ENCODE measurements at regions not wholly inside any gene's neighbourhood (a gene's known extent, or its start where the extent isn't known, plus 50 kb on each side); places are given as distances from the start of the nearest gene placed in this dataset.
"Not testable (repeated sequence)": the region's sequence is repeated elsewhere in the genome, so short reads cannot be mapped to it uniquely, and the experiment has no call there.

DNA sequence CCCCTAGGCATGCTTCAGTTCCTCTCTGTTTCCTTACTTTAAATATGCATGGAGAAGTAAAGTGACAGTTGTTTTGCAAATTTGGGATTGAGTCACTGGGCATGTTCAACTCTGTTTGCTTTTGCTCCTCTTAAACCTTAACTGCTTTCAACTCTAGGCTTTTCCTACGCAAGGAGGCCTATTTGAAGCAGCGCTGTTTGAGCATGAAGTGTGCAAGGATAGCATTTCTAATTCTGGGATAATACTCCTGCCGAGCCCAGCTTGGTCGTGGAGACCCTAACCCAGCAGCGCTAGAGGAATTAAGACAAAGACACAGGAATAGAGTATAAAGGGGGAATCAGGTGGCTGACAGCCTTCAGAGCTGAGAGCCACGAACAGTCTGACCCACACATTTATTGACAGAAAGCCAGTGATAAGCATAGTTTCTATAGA lies 803.4 kb upstream of the CDH10 start:
- no peaks in the 10 kb centered on the region for H3K4me1 Mint-ChIP-seq (ENCODE audit: low read depth, unreplicated experiment)
- intact Hi-C loops (cut with micrococcal nuclease; ENCODE audit: unreplicated experiment) = no loop called here
- H3K36me3 Mint-ChIP-seq (ENCODE audit: insufficient read depth, unreplicated experiment) = no peaks in the 10 kb centered on the region
- TF ChIP-seq, protein P1, sequence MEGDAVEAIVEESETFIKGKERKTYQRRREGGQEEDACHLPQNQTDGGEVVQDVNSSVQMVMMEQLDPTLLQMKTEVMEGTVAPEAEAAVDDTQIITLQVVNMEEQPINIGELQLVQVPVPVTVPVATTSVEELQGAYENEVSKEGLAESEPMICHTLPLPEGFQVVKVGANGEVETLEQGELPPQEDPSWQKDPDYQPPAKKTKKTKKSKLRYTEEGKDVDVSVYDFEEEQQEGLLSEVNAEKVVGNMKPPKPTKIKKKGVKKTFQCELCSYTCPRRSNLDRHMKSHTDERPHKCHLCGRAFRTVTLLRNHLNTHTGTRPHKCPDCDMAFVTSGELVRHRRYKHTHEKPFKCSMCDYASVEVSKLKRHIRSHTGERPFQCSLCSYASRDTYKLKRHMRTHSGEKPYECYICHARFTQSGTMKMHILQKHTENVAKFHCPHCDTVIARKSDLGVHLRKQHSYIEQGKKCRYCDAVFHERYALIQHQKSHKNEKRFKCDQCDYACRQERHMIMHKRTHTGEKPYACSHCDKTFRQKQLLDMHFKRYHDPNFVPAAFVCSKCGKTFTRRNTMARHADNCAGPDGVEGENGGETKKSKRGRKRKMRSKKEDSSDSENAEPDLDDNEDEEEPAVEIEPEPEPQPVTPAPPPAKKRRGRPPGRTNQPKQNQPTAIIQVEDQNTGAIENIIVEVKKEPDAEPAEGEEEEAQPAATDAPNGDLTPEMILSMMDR (IDR thresholded peaks at IDR 0.05; ENCODE audit: insufficient read depth in 1 of 2, low read depth in 1 of 2, low read length in 1 of 2, severe bottlenecking in 1 of 2, unreplicated experiment in 1 of 2) = no peak
- CTCF ChIA-PET = no interaction called here
- H3K27ac Mint-ChIP-seq (ENCODE audit: unreplicated experiment) = no peak overlapping the region
- no peak for DNase-seq
- POLR2A ChIA-PET = no interaction called here
- Histone ChIP-seq H3K4me3 (ENCODE audit: low read depth, low read length) (no peak overlapping the region), H3K9me3 (no peaks in the 10 kb centered on the region), H3K4me1 (no peaks in the 10 kb centered on the region), H3K27me3 (replicated peaks; ENCODE audit: control insufficient read depth, insufficient read depth, low read length) (no peaks in the 10 kb centered on the region), H3K36me3 (ENCODE audit: control insufficient read depth, insufficient read depth, low read length) (no peaks in the 10 kb centered on the region)
- H3K27me3 Mint-ChIP-seq (ENCODE audit: insufficient read depth, unreplicated experiment) = no peaks in the 10 kb centered on the region
- BruUV-seq (replicated peaks) = no TSS peak
- no peaks in the 10 kb centered on the region for H3K9me3 Mint-ChIP-seq (ENCODE audit: unreplicated experiment)
- H3K4me3 Mint-ChIP-seq (ENCODE audit: unreplicated experiment) = no peak overlapping the region

DNA sequence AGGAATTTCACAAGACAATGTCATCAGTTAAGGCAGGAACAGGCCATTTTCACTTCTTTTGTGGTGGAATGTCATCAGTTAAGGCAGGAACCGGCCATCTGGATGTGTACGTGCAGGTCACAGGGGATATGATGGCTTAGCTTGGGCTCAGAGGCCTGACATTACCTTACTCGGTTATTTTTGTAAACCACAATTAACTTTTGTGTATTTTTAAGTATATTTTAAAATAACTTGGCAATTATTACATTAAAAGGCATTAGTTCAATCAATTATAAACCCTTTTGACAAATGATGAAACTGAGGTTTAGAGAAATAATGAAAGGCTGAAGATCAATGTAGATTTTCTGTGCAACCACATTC lies 801.3 kb upstream of the CDH10 start:
- BruUV-seq (replicated peaks); H3K27me3 Mint-ChIP-seq (ENCODE audit: insufficient read depth, unreplicated experiment); H3K4me1 ChIP-seq; H3K9me3 ChIP-seq; POLR2A ChIA-PET; H3K36me3 Mint-ChIP-seq (ENCODE audit: insufficient read depth, unreplicated experiment); H3K4me3 Mint-ChIP-seq (ENCODE audit: unreplicated experiment); H3K36me3 ChIP-seq (ENCODE audit: control insufficient read depth, insufficient read depth, low read length); H3K27me3 ChIP-seq (replicated peaks; ENCODE audit: control insufficient read depth, insufficient read depth, low read length); intact Hi-C loops (cut with micrococcal nuclease; ENCODE audit: unreplicated experiment); DNase-seq; H3K4me1 Mint-ChIP-seq (ENCODE audit: low read depth, unreplicated experiment); CTCF ChIA-PET; H3K27ac Mint-ChIP-seq (ENCODE audit: unreplicated experiment); H3K4me3 ChIP-seq (ENCODE audit: low read depth, low read length); H3K9me3 Mint-ChIP-seq (ENCODE audit: unreplicated experiment): not testable (repeated sequence)

DNA sequence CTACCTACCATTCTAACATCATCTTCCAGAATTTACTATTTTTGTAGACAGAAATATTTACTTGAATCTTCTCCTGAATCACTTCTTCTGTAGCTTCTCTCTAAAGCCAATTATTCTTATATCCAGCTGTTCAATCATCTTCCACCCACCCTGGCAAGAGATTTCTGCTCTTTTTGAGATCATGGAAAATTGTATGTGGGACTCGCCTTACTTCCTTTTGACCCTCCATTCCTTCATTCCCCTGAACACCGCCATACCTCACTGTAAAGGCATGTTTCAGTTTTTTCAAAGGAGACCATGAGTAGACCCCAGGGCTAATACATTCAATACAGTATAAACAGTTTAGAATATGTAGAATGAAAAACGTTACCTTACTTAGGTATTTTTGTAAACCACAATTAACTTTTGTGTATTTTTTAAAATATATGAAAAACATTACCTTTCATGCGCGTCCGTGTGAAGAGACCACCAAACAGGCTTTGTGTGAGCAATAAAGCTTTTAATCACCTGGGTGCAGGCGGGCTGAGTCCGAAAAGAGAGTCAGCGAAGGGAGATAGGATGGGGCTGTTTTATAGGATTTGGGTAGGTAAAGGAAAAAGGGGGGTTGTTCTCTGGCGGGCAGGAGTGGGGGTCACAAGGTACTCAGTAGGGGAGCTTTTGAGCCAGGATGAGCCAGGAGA lies 800.7 kb upstream of the CDH10 start:
- CTCF ChIA-PET; H3K4me3 Mint-ChIP-seq (ENCODE audit: unreplicated experiment); H3K36me3 ChIP-seq (ENCODE audit: control insufficient read depth, insufficient read depth, low read length); DNase-seq; POLR2A ChIA-PET; H3K4me1 Mint-ChIP-seq (ENCODE audit: low read depth, unreplicated experiment); H3K27me3 ChIP-seq (replicated peaks; ENCODE audit: control insufficient read depth, insufficient read depth, low read length); H3K27me3 Mint-ChIP-seq (ENCODE audit: insufficient read depth, unreplicated experiment); intact Hi-C loops (cut with micrococcal nuclease; ENCODE audit: unreplicated experiment); BruUV-seq (replicated peaks); H3K27ac Mint-ChIP-seq (ENCODE audit: unreplicated experiment); H3K9me3 Mint-ChIP-seq (ENCODE audit: unreplicated experiment); H3K9me3 ChIP-seq; H3K4me3 ChIP-seq (ENCODE audit: low read depth, low read length); H3K4me1 ChIP-seq; H3K36me3 Mint-ChIP-seq (ENCODE audit: insufficient read depth, unreplicated experiment): not testable (repeated sequence)

DNA sequence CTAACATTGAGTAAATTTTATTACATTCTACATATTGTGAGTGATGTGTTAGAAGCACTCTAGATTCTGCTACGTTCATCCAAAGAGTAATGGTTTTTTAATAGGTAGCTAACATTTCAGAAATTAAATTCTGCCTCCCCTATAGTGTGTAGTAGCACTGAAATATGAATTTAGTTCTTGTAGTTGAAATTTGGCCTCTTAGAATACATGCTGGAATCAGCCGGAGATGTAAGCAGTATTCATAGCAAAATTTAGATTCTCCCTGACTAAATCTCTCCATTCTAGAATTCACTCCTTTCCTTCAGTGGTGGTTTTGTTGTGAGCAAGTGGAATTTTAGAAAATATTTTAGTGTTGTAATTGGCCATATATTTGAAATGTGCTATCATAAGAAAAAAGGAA lies 799.9 kb upstream of the CDH10 start:
- ChIA-PET CTCF (no interaction called here), POLR2A (no interaction called here)
- H3K27me3 ChIP-seq (replicated peaks; ENCODE audit: control insufficient read depth, insufficient read depth, low read length) = no peaks in the 10 kb centered on the region
- Mint-ChIP-seq H3K9me3 (ENCODE audit: unreplicated experiment) (no peaks in the 10 kb centered on the region), H3K27me3 (ENCODE audit: insufficient read depth, unreplicated experiment) (no peaks in the 10 kb centered on the region), H3K4me1 (ENCODE audit: low read depth, unreplicated experiment) (no peaks in the 10 kb centered on the region), H3K4me3 (ENCODE audit: unreplicated experiment) (no peak overlapping the region), H3K36me3 (ENCODE audit: insufficient read depth, unreplicated experiment) (no peaks in the 10 kb centered on the region), H3K27ac (ENCODE audit: unreplicated experiment) (no peak overlapping the region)
- H3K9me3 ChIP-seq = no peaks in the 10 kb centered on the region
- DNase-seq = no peak
- TF ChIP-seq, protein P1 (IDR thresholded peaks at IDR 0.05; ENCODE audit: insufficient read depth in 1 of 2, low read depth in 1 of 2, low read length in 1 of 2, severe bottlenecking in 1 of 2, unreplicated experiment in 1 of 2) = no peak
- intact Hi-C loops (cut with micrococcal nuclease; ENCODE audit: unreplicated experiment) = no loop called here
- H3K4me1 ChIP-seq = no peaks in the 10 kb centered on the region
- no peaks in the 10 kb centered on the region for H3K36me3 ChIP-seq (ENCODE audit: control insufficient read depth, insufficient read depth, low read length)
- H3K4me3 ChIP-seq (ENCODE audit: low read depth, low read length) = no peak overlapping the region
- no TSS peak for BruUV-seq (replicated peaks)
